ENCODE measurements at regions not wholly inside any gene's neighbourhood (a gene's known extent, or its start where the extent isn't known, plus 50 kb on each side); places are given as distances from the start of the nearest gene placed in this dataset.

DNA sequence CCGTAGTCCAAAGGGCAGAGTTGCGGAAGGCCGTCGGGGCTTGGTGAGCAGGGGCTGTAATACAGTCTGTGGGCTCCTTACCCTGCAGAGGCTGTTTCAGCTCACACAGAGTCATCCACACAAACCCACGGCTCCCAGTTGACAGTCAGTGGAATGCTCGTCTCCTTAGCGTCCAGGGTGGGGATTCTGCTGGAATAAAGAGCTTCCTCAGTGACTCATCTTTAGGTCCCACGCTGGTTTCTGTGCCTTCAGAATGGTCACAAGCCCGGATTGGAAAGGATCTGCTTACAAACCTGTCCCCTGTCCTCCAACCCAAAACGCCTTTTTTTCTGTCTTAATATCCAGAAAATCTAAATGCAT lies 201.3 kb upstream of the TPM1 start:
- TF ChIP-seq POLR2AphosphoS5 (IDR thresholded peaks at IDR 0.05; ENCODE audit: low read depth, low read length), result no peak
- no peak for TF ChIP-seq POU2F2 (IDR thresholded peaks at IDR 0.05; ENCODE audit: low read depth, low read length)
- no peak for TF ChIP-seq POLR2A (IDR thresholded peaks at IDR 0.05; ENCODE audit: low read depth, low read length)
- TF ChIP-seq TAF1 (IDR thresholded peaks at IDR 0.05; ENCODE audit: low read depth, low read length), result no peak
- no peak for TF ChIP-seq SPI1 (IDR thresholded peaks at IDR 0.05; ENCODE audit: low read depth, low read length)
- TF ChIP-seq PAX5 (IDR thresholded peaks at IDR 0.05; ENCODE audit: insufficient read depth, low read length, severe bottlenecking), result no peak
